ENCODE measurements at regions not wholly inside any gene's neighbourhood (a gene's known extent, or its start where the extent isn't known, plus 50 kb on each side); places are given as distances from the start of the nearest gene placed in this dataset.

DNA sequence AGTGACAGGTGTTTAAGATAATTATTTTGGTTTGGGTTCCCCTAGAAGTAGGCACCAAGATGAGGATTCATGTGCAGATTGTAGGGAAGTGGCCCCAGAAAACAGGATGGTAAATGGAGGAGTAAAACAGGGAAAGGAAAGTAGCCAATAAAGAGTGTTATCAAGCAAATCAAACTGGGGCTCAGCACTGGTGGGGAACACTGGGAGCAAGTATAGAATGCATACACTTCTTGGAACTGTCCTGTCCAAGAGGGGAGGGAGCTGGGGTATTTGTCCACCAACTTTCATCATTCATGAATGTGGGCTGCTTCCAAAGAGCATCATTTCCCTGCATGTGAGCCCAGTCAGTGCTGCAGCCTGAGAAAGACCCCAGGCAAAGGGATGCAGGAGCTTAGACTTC, 215.7 kb upstream of the IRX5 start:
- no peak for TF ChIP-seq EZH2phosphoT487 (IDR thresholded peaks at IDR 0.05; ENCODE audit: insufficient read depth, low read depth)
- TF ChIP-seq EZH2 (IDR thresholded peaks at IDR 0.05; ENCODE audit: insufficient read depth, poor library complexity, severe bottlenecking) = no peak

Data from GM23248 (cell line).